Thoracic aorta (tissue), 2 donors: ENCODE measurements at regions not wholly inside any gene's neighbourhood (a gene's known extent, or its start where the extent isn't known, plus 50 kb on each side); places are given as distances from the start of the nearest gene placed in this dataset.

Source experiments
- ATAC-seq: fragments of 150-250 bp; one replicate; pipeline ENCODE4 v1.8.0; 2017; ENCODE audit warnings: low read depth; ENCODE audit not compliant: insufficient number of reproducible peaks, low FRiP score
- DNase-seq: peaks from one replicate; pipeline ENCODE4 v3.0.0-alpha.2; 2020; ENCODE audit warnings: low spot score
- H3K27ac ChIP-seq, 2 donors: fragments of 200-600 bp; sonication (generic); 1 replicate in 1 of 2; 2 replicates in 1 of 2; pipeline ENCODE4 v1.5.1; 2016; ENCODE audit warnings: mild to moderate bottlenecking in 2 of 2, moderate library complexity in 2 of 2
- H3K27me3 ChIP-seq: fragments of 200-600 bp; sonication (generic); replicated peaks from 2 replicates; pipeline ENCODE4 v1.6.0; 2016; ENCODE audit warnings: mild to moderate bottlenecking; ENCODE audit not compliant: insufficient read depth
- H3K36me3 ChIP-seq: fragments of 200-600 bp; sonication (generic); one replicate; pipeline ENCODE4 v1.5.1; 2016
- H3K4me1 ChIP-seq, 2 donors: fragments of 200-600 bp; sonication (generic); 1 replicate in 1 of 2; 2 replicates in 1 of 2; pipeline versions ENCODE4 v1.5.1 to v1.6.0; 2016; ENCODE audit warnings: low read depth in 2 of 2, mild to moderate bottlenecking in 1 of 2; ENCODE audit not compliant: control insufficient read depth in 1 of 2
- H3K4me3 ChIP-seq: fragments of 200-600 bp; sonication (generic); 2 replicates; pipeline ENCODE4 v1.5.1; 2016; ENCODE audit warnings: mild to moderate bottlenecking
- H3K9me3 ChIP-seq: fragments of 200-600 bp; sonication (generic); 2 replicates; pipeline ENCODE4 v1.5.1; 2016
- CTCF ChIP-seq: fragments of 200-600 bp; sonication (generic); IDR thresholded peaks from one replicate; pipeline ENCODE4 v1.5.1; 2019; ENCODE audit warnings: antibody characterized with exemption

GRCh38 chr5:73359395-73359794, 89.2 kb downstream of the FOXD1 start:
- Histone ChIP-seq H3K36me3 (no peaks in the 10 kb centered on the region), H3K27ac (no peak overlapping the region), H3K4me1 (no peaks in the 10 kb centered on the region), H3K9me3 (no peaks in the 10 kb centered on the region), H3K4me3 (no peak overlapping the region), H3K27me3 (no peaks in the 10 kb centered on the region)
- TF ChIP-seq CTCF = no peak
- ATAC-seq (no peak), DNase-seq (no peak)

- Histone ChIP-seq H3K36me3 (no peaks in the 10 kb centered on the region), H3K4me1 (no peaks in the 10 kb centered on the region), H3K27me3 (no peaks in the 10 kb centered on the region), H3K27ac (no peak overlapping the region), H3K4me3 (no peak overlapping the region), H3K9me3 (no peaks in the 10 kb centered on the region)
- TF ChIP-seq CTCF = no peak
- DNase-seq (no peak), ATAC-seq (no peak)
Observed at GRCh38 chr5:73358366-73358765, 90.2 kb downstream of the FOXD1 start.

- TF ChIP-seq CTCF = no peak
- no peaks in the 10 kb centered on the region for H3K9me3 ChIP-seq
- no peaks in the 10 kb centered on the region for H3K36me3 ChIP-seq
- H3K27me3 ChIP-seq = no peaks in the 10 kb centered on the region
- DNase-seq (no peak), ATAC-seq (no peak)
- no peak overlapping the region for H3K4me3 ChIP-seq
- no peak overlapping the region for H3K27ac ChIP-seq
- no peaks in the 10 kb centered on the region for H3K4me1 ChIP-seq
Observed at GRCh38 chr5:73357576-73357975, 91.0 kb downstream of the FOXD1 start.

GRCh38 chr5:73355108-73355507, 93.5 kb downstream of the FOXD1 start:
- H3K36me3 ChIP-seq = no peaks in the 10 kb centered on the region
- H3K4me1 ChIP-seq = no peaks in the 10 kb centered on the region
- DNase-seq = no peak
- H3K27ac ChIP-seq = no peak overlapping the region
- TF ChIP-seq CTCF = no peak
- H3K27me3 ChIP-seq = no peaks in the 10 kb centered on the region
- H3K4me3 ChIP-seq = no peak overlapping the region
- ATAC-seq = no peak
- no peaks in the 10 kb centered on the region for H3K9me3 ChIP-seq

- DNase-seq = no peak
- TF ChIP-seq CTCF = no peak
- Histone ChIP-seq H3K36me3 (no peaks in the 10 kb centered on the region), H3K27ac (no peak overlapping the region), H3K4me1 (no peaks in the 10 kb centered on the region), H3K9me3 (no peaks in the 10 kb centered on the region), H3K27me3 (no peaks in the 10 kb centered on the region), H3K4me3 (no peak overlapping the region)
- no peak for ATAC-seq
Observed at GRCh38 chr5:73354406-73354805, 94.2 kb downstream of the FOXD1 start.
